GM19240 (cell line): ENCODE measurements at regions not wholly inside any gene's neighbourhood (a gene's known extent, or its start where the extent isn't known, plus 50 kb on each side); places are given as distances from the start of the nearest gene placed in this dataset.
"Not testable (repeated sequence)": the region's sequence is repeated elsewhere in the genome, so short reads cannot be mapped to it uniquely, and the experiment has no call there.

Experiments
- DNase-seq: peaks from one replicate; pipeline ENCODE4 v3.0.0; 2011; ENCODE audit warnings: low spot score; ENCODE audit not compliant: insufficient read length

DNA sequence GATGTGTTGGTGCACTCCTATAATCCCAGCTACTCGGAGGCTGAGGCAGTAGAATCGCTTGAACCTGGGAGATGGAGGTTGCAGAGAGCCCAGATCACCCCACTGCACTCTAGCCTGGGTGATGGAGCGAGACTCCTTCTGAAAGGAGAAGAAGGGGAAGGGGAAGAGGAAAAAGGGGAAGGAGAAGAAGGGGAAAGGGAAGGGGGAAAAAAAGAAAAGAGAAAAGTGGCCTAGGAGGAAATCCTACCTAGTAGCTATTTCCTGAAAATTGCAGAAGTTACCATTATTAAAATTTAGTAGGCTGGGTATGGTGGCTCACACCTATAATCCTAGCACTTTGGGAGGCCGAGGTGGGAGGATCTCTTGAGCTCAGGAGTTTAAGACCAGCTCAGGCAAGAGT, 67.4 kb downstream of the ARRDC3 start:
- DNase-seq, result no peak

DNA sequence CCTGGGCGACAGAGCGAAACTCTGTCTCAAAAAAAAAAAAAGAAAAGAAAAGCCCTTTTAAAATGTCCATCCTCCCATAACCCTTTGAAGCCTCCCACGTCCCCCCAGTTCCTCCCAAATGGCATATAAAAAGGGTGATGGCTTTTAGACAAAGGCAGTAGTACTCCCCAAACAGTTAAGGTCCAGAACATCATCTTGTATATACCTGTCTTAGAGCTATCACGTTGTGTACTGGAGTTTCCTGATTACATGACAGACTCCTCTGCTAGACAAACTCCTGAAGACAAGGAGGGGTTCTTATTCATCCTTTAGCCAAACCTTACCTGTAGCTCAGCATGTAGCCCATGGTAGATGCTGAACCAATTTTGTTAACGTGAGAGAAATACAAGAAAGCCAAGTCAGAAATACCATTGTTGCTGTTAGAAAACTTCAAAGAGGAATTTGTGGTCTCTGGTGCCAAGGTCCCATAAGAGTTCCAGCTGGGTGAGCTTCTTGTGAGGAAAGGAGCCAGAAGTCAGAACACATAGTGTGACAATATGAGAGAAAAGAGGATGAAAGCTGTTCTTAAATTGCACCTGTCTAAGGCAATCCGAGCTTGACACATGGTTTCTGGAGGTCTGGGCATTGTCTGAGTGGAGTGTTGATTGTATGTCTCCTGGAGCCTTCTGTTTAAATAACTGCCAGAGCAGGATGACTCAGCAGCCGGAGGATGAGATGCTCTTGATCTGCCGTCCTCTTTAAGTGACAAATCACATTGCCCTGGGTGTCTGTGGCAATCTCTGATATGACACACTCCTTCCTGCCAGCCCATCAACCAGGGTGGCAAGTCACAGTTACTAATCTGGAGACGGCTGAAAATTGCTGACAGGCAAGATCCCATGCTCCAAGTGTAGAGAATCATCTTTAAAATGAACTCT, 69.1 kb downstream of the ARRDC3 start:
- DNase-seq, result no peak

DNA sequence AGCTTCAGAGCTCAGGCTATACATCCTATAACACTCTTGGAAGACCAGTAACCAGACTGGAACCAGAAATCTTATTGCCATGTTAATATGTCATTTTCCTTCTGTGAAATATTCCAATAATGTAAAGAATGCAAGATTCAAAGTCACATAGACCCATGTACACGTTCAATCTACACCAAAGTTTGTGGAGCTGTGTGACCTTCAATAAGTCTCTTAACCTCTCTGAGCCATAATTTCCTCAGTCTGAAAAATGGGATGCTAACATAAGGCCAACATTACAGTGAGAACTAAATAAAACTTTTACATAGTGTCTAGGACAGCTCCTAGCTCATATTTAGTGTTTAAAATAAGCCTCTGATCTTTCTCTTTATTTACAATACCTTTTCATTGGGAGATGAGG, 70.4 kb downstream of the ARRDC3 start:
- DNase-seq, result no peak

DNA sequence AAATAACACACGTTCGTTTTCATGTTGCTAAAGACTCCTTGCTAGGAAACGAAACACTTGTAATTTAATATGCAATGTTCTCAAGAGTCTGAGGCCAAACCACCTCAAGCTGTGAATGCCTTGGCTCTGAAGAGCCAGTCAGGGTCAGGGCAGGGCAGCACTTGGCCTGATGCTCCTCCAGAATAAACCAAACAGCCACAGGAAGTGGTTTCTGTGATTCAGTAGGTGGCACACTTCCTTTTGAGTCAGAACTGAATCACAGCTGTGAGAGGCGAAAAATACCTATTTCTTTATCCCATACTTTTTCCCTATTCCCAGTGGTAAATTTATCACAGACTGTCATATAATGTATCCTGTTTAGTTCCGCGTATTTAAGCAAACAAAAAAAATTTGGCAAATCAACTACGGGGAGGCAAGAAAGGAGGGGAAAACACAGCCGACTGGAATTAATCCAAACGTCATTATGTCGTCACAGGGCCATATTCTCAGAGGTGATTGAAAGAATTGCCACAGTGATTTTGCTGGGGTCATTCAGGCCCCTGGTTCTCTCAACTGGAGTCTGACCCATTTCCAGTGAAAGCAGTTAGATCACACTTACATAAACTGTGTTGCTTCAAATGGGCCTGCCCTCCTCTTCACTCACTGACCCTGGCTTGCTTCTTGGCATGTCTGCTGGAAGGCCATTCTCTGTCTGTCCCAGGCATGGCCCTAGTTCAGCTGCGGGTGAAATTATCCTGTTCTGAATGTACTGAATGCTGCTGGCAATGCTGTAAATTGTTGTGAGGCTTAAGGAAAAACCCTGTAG, 71.2 kb downstream of the ARRDC3 start:
- DNase-seq, result peak; percentile 51

DNA sequence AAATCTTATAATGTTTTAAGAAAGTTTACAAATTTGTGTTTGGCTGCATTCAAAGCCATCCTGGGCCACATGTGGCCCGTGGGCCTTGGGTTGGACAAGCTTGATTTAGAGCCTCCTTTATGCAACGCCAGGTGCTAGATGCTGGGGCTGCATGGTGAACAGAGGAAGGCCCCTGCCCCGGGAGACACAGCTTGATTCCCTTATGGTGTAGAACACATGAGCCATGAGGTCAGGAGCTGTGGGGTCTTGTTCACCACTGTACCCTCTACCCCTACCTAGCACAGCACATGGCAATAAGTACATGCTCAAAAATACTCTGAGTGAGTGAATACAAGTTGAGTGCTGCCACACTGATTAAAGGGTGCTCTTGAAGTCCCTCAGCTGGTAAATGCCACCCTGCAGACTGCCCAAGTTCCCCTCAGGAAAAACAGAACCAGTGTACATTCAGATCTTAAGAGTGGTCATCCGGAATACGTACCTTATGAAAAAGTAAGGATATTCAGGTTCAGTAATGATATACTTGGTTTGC, 71.9 kb downstream of the ARRDC3 start:
- no peak for DNase-seq

DNA sequence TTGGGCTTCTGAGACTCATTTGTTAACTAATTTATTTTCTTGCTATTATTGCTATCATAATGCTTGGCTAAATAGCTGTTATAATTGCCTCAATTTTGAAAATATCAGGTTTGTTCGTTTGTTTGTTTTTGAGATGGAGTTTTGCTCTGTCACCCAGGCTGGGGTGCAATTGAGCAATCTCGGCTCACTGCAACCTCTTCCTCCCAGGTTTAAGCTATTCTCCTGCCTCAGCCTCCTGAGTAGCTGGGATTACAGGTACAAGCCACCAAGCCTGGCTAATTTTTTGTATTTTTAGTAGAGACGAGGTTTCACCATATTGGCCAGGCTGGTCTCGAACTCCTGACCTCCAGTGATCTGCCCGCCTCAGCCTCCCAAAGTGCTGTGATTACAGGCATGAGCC, 75.0 kb downstream of the ARRDC3 start:
- not testable (repeated sequence) for DNase-seq

DNA sequence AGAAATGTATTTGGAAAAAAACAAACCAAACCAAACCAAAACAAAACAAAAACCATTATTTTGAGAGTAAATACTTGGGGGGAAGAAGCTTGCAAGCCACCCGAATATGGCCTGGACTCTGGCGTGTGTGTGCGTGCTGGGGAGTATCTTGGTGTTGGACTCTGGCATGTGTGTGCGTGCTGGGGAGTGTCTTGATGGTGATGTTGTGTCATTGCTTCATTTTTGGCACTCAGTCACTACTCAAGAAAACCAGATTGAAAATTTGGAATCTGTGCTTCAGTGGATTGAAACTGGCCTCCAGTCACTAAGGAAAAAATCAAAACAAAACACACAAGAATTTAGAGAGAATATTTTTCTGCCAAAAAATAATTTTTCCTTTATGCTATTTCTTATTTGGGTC, 76.1 kb downstream of the ARRDC3 start:
- no peak for DNase-seq

DNA sequence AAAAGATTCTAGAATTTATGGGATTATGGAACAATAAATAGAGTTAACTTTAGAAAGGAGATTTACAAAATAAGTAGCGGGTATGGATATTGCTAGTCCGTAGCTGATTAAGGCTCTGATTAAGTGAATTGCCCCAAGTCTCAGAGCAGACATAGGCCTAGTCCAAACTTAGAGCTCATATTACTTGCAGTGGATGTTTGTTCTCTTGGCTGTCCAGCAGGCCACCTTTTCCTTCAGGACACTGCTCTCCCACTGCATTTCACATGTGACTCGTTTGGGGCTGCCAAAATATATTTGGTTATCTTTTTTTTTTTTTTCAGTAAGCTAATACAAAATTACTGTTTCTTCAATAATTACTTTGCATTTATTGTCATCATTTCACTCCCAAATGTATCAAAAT, 76.6 kb downstream of the ARRDC3 start:
- DNase-seq, result no peak

DNA sequence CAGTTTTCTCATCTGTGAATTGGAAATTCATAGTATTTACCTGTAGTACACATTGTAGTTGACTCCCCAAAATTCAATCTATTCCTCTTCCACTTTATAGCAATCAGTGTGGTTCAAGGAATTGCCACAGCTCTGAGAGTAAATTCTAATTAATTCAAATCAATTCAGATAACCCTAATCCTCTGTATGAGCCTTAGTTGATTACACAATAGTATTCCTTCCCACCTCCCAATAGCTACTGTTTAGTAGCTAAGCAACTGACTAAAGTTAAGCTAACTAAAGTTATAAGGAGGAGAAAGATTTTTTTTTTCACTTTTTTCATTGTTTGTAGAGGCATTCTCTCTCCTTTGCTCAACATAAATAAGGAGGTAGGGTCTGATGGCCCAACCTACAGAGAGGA, 77.5 kb downstream of the ARRDC3 start:
- DNase-seq, result no peak

DNA sequence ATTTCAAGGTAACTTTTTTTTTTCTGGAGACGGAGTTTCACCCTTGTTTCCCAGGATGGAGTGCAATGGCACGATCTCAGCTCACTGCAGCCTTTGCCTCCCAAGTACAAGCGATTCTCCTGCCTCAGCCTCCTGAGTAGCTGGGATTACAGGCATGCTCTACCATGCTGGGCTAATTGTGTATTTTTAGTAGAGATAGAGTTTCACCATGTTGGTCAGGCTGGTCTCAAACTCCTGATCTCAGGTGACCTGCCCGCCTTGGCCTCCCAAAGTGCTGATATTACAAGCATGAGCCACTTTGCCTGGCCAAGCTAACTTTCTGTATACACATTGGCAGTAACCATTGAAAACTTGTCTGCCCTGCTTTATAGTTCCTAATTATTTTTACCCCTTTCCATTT, 79.1 kb downstream of the ARRDC3 start:
- DNase-seq, result not testable (repeated sequence)

DNA sequence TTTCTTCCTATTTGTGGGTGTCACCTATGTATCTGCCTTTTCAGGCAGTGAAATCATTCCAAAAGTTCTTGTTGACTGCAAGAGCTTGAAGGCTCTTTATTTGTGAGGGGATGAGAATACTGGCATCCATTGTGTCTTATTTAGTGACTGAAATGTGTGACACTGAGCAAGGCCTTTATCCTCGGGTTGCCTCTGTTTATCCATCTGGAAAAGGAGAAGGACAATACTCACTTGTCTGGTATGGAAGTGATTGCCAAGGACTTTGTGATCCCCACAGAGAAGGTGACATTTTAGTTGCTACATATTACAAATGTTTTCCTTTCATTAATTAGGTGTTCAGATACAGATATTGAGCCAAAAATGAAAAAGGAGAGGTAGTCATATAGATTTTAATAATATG, 80.2 kb downstream of the ARRDC3 start:
- DNase-seq, result no peak

DNA sequence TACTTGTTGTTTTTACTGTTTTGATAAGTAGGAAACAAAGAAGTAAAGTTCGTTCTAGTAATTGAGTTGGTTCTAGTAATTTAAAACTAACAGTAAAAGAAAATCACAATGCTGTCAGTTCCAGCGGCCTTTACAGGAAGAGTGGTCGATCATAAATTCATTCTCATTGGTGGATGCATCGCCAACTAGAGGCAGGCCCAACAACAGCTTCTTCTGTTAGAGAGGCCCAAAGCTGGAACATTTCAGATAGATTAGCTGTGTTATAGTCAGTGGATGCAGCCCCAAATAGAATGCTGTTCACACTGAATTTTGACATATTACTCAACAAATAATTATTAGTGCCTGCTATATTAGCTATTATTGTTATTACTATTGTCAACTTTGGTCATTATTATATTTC, 80.8 kb downstream of the ARRDC3 start:
- DNase-seq, result no peak

DNA sequence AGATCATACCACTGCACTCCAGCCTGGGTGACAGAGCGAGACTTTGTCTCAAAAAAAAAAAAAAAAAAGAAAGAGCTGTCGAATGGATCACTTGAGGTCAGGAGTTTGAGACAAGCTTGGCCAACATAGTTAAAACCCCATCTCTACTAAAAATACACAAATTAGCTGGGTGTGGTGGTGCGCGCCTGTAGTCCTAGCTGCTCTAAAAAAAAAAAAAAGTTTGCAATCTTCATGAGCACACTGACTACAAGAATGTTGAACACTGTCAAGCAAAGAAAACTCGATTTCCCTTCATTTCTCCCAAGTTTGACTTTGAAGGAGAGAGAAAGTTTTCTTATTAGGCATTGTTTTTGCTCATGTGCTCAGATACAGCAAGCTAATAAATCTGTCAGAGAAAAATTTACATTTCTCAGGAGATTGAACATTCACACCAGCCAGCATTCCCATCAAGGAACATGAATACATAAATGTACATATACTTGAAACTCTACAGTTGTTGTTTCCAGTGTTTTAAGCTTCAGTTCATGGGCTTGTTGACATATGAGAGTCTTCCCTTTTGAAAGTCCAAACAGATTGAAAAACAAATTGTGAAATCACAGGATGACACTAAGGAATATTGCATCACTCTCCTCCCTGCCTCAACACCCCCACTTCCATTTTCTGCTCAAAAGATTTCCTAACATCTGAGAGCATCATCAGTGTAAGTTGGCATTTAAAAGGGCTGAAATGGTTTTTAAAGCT, 81.8 kb downstream of the ARRDC3 start:
- DNase-seq, result no peak

DNA sequence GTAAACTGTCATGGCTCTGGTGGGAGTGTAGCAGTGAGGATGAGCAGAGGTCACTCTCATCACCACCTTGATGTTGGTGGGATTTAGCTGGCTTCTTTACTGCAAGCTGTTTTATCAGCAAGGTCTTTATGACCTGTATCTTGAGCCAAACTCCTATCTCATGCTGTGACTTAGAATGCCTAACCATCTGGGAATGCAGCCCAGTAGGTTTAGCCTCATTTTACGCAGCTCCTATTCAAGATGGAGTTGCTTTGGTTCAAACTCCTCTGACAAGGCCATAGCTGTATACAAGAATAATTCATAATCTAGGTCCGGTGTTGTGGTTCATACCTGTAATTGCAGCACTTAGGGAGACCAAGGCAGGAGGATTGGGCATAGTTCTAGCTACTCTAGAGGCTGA, 85.1 kb downstream of the ARRDC3 start:
- no peak for DNase-seq

DNA sequence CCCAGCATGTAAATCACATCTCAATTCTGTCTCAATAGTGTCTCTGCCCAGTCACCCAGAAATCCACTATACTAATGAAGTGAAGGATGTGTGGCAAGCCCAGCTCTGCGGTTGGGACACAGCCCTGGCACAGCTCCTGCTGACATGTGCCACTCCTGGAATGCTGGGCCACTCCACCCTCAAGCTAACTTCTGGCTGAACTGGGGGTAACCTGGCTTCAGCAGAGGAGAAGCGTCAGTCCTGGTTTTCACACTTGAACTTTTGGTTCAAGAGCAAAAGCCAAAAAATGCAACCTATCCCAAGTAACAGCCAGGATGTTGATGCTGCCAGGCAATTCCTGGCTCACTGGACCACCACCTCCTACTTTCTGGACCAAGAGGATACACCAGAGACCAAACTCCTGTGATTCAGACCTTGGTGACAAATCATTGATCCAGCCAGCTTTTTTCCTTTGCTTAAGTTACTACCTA, 86.4 kb downstream of the ARRDC3 start:
- no peak for DNase-seq

DNA sequence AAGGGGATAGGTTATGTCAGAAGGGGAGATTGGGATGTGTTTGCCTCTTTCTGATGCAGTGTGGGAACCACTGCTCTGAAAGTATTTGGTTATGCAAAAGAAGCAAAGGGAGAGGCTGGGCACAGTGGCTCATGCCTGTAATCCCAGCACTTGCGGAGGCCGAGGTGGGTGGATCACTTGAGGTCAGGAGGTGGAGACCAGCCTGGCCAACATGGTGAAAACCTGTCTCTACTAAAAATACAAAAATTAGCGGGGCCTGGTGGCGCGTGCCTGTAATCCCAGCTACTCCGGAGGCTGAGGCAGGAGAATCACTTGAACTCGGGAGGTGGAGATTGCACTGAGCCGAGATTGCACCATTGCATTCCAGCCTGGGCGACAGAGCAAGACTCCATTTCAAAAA, 87.0 kb downstream of the ARRDC3 start:
- not testable (repeated sequence) for DNase-seq

DNA sequence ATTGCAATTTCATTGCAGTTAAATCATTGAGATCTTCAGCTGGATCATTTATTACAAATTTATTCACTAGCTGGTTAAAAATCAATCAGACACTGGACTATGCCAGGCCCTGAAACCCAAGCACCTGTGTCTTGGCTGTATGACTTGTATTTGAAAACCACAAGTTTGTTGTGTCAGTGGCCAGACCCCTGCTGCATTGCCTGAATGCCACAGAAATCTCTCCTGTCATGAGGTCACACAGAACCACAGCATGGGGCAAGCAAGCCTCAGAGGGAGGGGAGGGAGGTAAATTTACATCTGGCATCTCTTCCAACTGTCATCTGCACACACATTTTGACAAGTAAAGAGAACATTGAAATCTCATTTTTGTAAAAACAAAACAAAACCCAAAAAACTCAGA, 90.0 kb downstream of the ARRDC3 start:
- DNase-seq, result no peak

DNA sequence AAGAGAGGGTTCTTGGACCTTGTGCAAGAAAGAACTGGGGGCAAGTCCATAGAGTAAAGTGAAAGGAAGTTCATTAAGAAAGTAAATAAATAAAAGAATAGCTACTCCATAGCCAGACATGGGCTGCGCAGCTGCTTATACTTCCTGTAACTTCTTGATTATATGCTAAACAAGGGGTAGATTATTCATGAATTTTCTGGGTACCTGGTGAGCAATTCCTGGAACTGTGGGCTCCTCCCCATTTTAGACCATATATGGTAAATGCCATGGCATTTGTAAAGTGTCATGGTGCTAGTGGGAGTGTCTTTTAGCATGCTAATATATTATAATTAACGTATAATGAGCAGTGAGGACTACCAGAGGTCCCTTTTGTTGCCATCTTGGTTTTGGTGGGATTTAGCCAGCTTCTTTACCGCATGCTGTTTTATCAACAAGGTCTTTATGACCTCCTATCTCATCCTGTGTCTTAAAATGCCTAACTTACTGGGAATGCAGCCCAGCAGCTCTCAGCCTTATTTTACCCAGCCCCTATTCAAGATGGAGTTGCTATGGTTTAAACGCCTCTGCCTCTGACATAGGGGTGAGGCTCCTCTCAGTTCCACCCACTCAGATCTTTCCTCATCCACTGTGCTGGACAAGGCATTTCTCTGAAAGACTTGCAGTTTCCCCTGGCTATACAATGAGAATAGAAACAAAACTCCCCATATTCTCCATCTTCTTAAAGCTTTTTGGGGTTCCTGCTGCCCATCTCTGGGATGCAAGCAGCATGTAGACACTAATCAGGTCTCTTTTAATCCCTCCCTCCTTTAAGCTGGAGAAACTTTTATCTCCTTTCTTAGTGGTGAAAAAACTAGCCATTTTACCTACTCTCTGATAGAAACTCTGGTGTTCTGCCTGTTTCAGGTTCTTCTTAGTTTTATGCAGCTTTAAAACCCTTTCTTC, 91.2 kb downstream of the ARRDC3 start:
- DNase-seq, result no peak

DNA sequence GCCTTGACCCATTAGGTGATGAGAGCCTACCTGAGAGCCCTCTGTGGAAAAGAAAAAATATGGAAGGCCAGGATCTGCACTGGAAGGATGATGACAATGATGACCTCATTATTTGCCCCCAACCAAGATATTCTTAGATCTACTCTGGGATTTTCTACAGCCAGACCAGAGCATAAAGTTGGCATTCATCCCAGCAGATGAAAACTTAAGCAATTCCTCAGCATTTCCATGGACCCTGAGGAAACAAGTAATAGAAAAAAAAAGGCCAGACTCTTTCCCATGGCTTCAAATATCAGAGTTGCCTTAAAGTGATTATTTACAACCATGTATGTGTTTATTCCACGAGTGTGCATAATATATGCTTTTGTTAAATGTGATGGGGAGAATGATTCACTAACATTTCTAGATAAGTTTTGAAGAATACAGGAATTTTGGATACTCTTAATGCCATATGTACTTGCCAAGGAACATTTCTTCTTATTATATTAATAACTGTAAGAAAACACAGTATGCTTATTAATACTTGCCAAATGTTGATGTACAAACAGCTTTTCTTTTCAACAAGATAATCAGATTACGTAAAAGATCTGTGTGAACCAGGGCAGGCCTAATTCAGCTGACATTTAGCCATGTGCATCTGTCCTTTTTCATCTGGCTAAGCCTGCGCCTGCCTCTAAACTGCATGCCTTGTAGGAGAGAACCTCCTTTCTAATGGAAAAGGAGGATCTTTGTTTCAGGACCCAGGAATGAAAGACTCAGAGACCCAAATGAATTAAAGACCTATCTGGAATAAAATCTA, 94.8 kb downstream of the ARRDC3 start:
- no peak for DNase-seq

DNA sequence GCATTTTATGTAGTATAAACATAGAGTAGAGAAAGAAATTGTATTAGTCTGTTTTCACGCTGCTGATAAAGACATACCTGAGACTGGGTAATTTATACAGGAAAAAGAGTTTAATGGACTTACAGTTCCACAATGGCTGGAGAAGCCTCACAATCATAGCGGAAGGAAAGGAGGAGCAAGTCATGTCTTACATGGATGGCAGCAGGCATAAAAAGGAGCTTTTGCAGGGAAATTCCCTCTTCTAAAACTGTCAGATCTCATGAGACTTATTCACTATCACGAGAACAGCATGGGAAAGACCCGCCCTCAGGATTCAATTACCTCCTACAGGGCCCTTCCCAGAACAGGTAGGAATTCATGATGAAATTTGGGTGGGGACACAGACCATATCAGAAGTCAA, 98.1 kb downstream of the ARRDC3 start:
- not testable (repeated sequence) for DNase-seq
